GM21576 (cell line): ENCODE measurements at regions not wholly inside any gene's neighbourhood (a gene's known extent, or its start where the extent isn't known, plus 50 kb on each side); places are given as distances from the start of the nearest gene placed in this dataset.
"Not testable (repeated sequence)": the region's sequence is repeated elsewhere in the genome, so short reads cannot be mapped to it uniquely, and the experiment has no call there.

ENCODE experiments used
- ATAC-seq: cut with Tn5 transposase; IDR thresholded peaks from one replicate; pipeline ENCODE4 v1.9.1; 2021; ENCODE audit warnings: mild to moderate bottlenecking, moderate library complexity; ENCODE audit not compliant: unreplicated experiment

GRCh38 chr15:22002711-22003110, 77.6 kb upstream of the OR4M2 start:
- not testable (repeated sequence) for ATAC-seq

GRCh38 chr15:21989117-21989516, 91.2 kb upstream of the OR4M2 start:
- ATAC-seq: peak; percentile 56

GRCh38 chr15:21983820-21984219, 96.5 kb upstream of the OR4M2 start:
- ATAC-seq: not testable (repeated sequence)

- not testable (repeated sequence) for ATAC-seq
Measured at GRCh38 chr15:21979960-21980359, 100.4 kb upstream of the OR4M2 start.

- not testable (repeated sequence) for ATAC-seq
Measured at GRCh38 chr15:21953713-21954112, 76.2 kb upstream of the POTEB start.

GRCh38 chr15:21940302-21940701, 62.8 kb upstream of the POTEB start:
- not testable (repeated sequence) for ATAC-seq
